ENCODE measurements at regions not wholly inside any gene's neighbourhood (a gene's known extent, or its start where the extent isn't known, plus 50 kb on each side); places are given as distances from the start of the nearest gene placed in this dataset.

DNA sequence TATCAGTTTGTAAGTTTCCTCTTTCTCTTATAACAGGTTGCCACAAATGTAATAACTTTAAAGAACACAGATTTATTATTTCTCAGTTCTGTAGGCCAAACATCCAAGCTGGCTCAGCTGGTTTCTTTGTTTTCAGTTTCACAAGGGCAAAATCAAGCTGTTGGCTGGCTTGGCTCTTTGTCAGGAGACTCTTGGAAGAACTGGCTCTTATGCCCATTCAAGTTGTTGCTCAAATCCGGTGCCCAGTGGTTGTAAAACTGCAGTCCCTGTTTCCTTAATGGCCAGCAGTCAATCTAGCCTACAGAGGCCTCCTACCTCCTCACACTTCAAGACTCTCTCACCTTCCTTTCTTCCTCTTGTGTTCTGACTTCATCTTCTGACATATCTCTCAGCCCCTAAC, 1171.0 kb downstream of the MRPL39 start:
- TF ChIP-seq, protein P1, sequence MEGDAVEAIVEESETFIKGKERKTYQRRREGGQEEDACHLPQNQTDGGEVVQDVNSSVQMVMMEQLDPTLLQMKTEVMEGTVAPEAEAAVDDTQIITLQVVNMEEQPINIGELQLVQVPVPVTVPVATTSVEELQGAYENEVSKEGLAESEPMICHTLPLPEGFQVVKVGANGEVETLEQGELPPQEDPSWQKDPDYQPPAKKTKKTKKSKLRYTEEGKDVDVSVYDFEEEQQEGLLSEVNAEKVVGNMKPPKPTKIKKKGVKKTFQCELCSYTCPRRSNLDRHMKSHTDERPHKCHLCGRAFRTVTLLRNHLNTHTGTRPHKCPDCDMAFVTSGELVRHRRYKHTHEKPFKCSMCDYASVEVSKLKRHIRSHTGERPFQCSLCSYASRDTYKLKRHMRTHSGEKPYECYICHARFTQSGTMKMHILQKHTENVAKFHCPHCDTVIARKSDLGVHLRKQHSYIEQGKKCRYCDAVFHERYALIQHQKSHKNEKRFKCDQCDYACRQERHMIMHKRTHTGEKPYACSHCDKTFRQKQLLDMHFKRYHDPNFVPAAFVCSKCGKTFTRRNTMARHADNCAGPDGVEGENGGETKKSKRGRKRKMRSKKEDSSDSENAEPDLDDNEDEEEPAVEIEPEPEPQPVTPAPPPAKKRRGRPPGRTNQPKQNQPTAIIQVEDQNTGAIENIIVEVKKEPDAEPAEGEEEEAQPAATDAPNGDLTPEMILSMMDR (IDR thresholded peaks at IDR 0.05): no peak
- no peak for TF ChIP-seq POLR2A (IDR thresholded peaks at IDR 0.05)
